H1 (cell line): ENCODE measurements at regions not wholly inside any gene's neighbourhood (a gene's known extent, or its start where the extent isn't known, plus 50 kb on each side); places are given as distances from the start of the nearest gene placed in this dataset.

Experiments
- CTCF ChIA-PET: fragments of 300-600 bp; sonication (Branson Sonifier 250); formaldehyde crosslinking; loops from one replicate; lab custom pipeline; 2021; ENCODE audit not compliant: partially characterized antibody; lab: Charles Lee
- POLR2A ChIA-PET: fragments of 300-600 bp; sonication (Branson Sonifier 250); formaldehyde crosslinking; loops from one replicate; lab custom pipeline; 2021; ENCODE audit warnings: inconsistent platforms; ENCODE audit not compliant: partially characterized antibody; lab: Charles Lee
- DNase-seq, 2 experiments: peaks; one replicate each; pipeline versions ENCODE4 v3.0.0 to v3.0.0-alpha.2; 2010 to 2022; ENCODE audit warnings: low spot score in 2 of 2, low read depth in 1 of 2, mixed read lengths in 1 of 2
- FAIRE-seq: peaks from 2 replicates; lab custom pipeline; 2011; peaks lifted over from hg19 to GRCh38; lab: Jason Lieb, UNC
- H2AFZ ChIP-seq: 2 replicates; pipeline ENCODE4 v1.8.1; 2012; ENCODE audit warnings: low read length, inconsistent platforms
- H2AK5ac ChIP-seq: 2 replicates; pipeline ENCODE4 v1.6.1; 2013; ENCODE audit warnings: low read depth, low read length
- H2BK120ac ChIP-seq: replicated peaks from 2 replicates; pipeline ENCODE3; 2013; ENCODE audit warnings: low read depth, low read length, inconsistent platforms
- H2BK12ac ChIP-seq: 2 replicates; pipeline ENCODE4 v1.6.1; 2013; ENCODE audit warnings: low read depth, low read length
- H2BK15ac ChIP-seq: 2 replicates; pipeline ENCODE4 v1.6.1; 2013; ENCODE audit warnings: low read length
- H2BK20ac ChIP-seq: 2 replicates; pipeline ENCODE4 v1.6.1; 2013; ENCODE audit warnings: low read length
- H2BK5ac ChIP-seq: 2 replicates; pipeline ENCODE4 v1.6.1; 2013; ENCODE audit warnings: low read depth, low read length
- H3K14ac ChIP-seq: 2 replicates; pipeline ENCODE4 v1.6.1; 2013; ENCODE audit warnings: inconsistent platforms; ENCODE audit not compliant: insufficient read length
- H3K18ac ChIP-seq: 2 replicates; pipeline ENCODE4 v1.6.1; 2013; ENCODE audit warnings: low read length; ENCODE audit errors: extremely low read depth
- H3K23ac ChIP-seq: 2 replicates; pipeline ENCODE4 v1.6.1; 2013; ENCODE audit warnings: inconsistent platforms; ENCODE audit not compliant: insufficient read length
- H3K23me2 ChIP-seq: 2 replicates; pipeline ENCODE4 v1.6.1; 2013; ENCODE audit warnings: low read depth, low read length
- H3K27ac ChIP-seq: 2 replicates; pipeline ENCODE4 v1.6.1; 2011; ENCODE audit warnings: low read depth, low read length, inconsistent platforms
- H3K27me3 ChIP-seq, 4 experiments: replicated peaks in 1 of 4; 1 replicate in 1 of 4; 2 replicates in 3 of 4; pipeline versions ENCODE4 v1.6.1 to v1.8.1; 2011 to 2013; ENCODE audit warnings: low read length in 3 of 4, mild to moderate bottlenecking in 3 of 4, inconsistent platforms in 2 of 4, mixed read lengths in 2 of 4, moderate library complexity in 1 of 4; ENCODE audit not compliant: control insufficient read depth in 3 of 4, insufficient read depth in 3 of 4; ENCODE audit errors: extremely low read depth in 1 of 4
- H3K36me3 ChIP-seq, 4 experiments: 2 replicates each; pipeline versions ENCODE4 v1.6.1 to v1.8.1; 2011 to 2013; ENCODE audit warnings: mild to moderate bottlenecking in 4 of 4, low read length in 3 of 4, moderate library complexity in 2 of 4, control low read depth in 1 of 4, inconsistent platforms in 1 of 4; ENCODE audit not compliant: insufficient read depth in 4 of 4, control insufficient read depth in 2 of 4
- H3K4ac ChIP-seq: replicated peaks from 2 replicates; pipeline ENCODE3; 2013; ENCODE audit warnings: low read length, low read depth, mixed read lengths, inconsistent platforms; ENCODE audit not compliant: insufficient read length
- H3K4me1 ChIP-seq, 4 experiments: replicated peaks in 1 of 4; 1 replicate in 1 of 4; 2 replicates in 3 of 4; pipeline versions ENCODE4 v1.6.1 to v1.8.1; 2011 to 2013; ENCODE audit warnings: low read length in 3 of 4, inconsistent platforms in 2 of 4, mixed read lengths in 1 of 4; ENCODE audit not compliant: insufficient read depth in 4 of 4, control insufficient read depth in 3 of 4
- H3K4me2 ChIP-seq, 2 experiments: 2 replicates each; pipeline versions ENCODE4 v1.6.1 to v1.8.1; 2011 to 2013; ENCODE audit warnings: low read depth in 2 of 2, low read length in 2 of 2, control low read depth in 1 of 2, inconsistent platforms in 1 of 2, mild to moderate bottlenecking in 1 of 2; ENCODE audit not compliant: insufficient read depth in 1 of 2
- H3K4me3 ChIP-seq, 4 experiments: fragments of 200-600, 300-600 bp in 1 of 4; sonication (generic), shearing (Covaris generic), sonication (Bioruptor Twin) in 1 of 4; 2 replicates each; pipeline versions ENCODE4 v1.5.1 to v1.8.1; 2011 to 2016; ENCODE audit warnings: low read length in 4 of 4, low read depth in 3 of 4, control low read depth in 2 of 4, inconsistent platforms in 2 of 4, mild to moderate bottlenecking in 2 of 4, mixed read lengths in 1 of 4, moderate library complexity in 1 of 4; ENCODE audit not compliant: insufficient read depth in 2 of 4; ENCODE audit errors: extremely low read depth in 1 of 4
- H3K56ac ChIP-seq: replicated peaks from 2 replicates; pipeline ENCODE3; 2013; ENCODE audit warnings: low read depth, mild to moderate bottlenecking, mixed read lengths, low read length, inconsistent platforms; ENCODE audit not compliant: insufficient read length
- H3K79me1 ChIP-seq: 2 replicates; pipeline ENCODE4 v1.6.1; 2013; ENCODE audit warnings: low read depth, low read length, control low read depth
- H3K79me2 ChIP-seq, 2 experiments: 2 replicates each; pipeline versions ENCODE4 v1.6.1 to v1.8.1; 2012 to 2013; ENCODE audit warnings: low read length in 2 of 2, mild to moderate bottlenecking in 2 of 2, inconsistent platforms in 1 of 2; ENCODE audit not compliant: insufficient read depth in 2 of 2, control insufficient read depth in 1 of 2
- H3K9ac ChIP-seq, 4 experiments: replicated peaks in 1 of 4; 1 replicate in 1 of 4; 2 replicates in 3 of 4; pipeline versions ENCODE4 v1.6.1 to v1.8.1; 2011 to 2013; ENCODE audit warnings: low read depth in 3 of 4, low read length in 3 of 4, control low read depth in 2 of 4, mild to moderate bottlenecking in 2 of 4, moderate library complexity in 2 of 4, inconsistent platforms in 1 of 4; ENCODE audit errors: extremely low read depth in 1 of 4
- H3K9me3 ChIP-seq, 2 experiments: 2 replicates each; pipeline versions ENCODE4 v1.6.1 to v1.8.1; 2012 to 2013; ENCODE audit warnings: mild to moderate bottlenecking in 2 of 2, moderate library complexity in 2 of 2, control low read depth in 1 of 2, inconsistent platforms in 1 of 2, low read depth in 1 of 2, low read length in 1 of 2, mixed read lengths in 1 of 2; ENCODE audit not compliant: insufficient read depth in 2 of 2
- H4K20me1 ChIP-seq, 2 experiments: replicated peaks in 1 of 2; 2 replicates each; pipeline versions ENCODE3 to v1.8.1; 2011 to 2013; ENCODE audit warnings: inconsistent platforms in 2 of 2, low read length in 2 of 2, mild to moderate bottlenecking in 1 of 2; ENCODE audit not compliant: insufficient read depth in 2 of 2, control insufficient read depth in 1 of 2
- H4K5ac ChIP-seq: 2 replicates; pipeline ENCODE4 v1.6.1; 2013; ENCODE audit warnings: low read length, low read depth, mixed read lengths, inconsistent platforms; ENCODE audit not compliant: insufficient read length
- H4K8ac ChIP-seq: 2 replicates; pipeline ENCODE4 v1.8.0; 2013; ENCODE audit warnings: mild to moderate bottlenecking, moderate library complexity, low read length, inconsistent platforms; ENCODE audit not compliant: insufficient read depth; ENCODE audit errors: extremely low read depth
- H4K91ac ChIP-seq: replicated peaks from 2 replicates; pipeline ENCODE3; 2013; ENCODE audit warnings: low read length, mixed read lengths, inconsistent platforms; ENCODE audit not compliant: insufficient read length
- HDAC2 ChIP-seq, 2 experiments: fragments of 300-600 bp in 1 of 2; sonication (generic) in 1 of 2; IDR thresholded peaks; 2 replicates each; pipeline ENCODE4 v1.6.1; 2011 to 2012; ENCODE audit warnings: low read depth in 2 of 2, low read length in 2 of 2, mild to moderate bottlenecking in 2 of 2, moderate library complexity in 2 of 2, borderline replicate concordance in 1 of 2, inconsistent platforms in 1 of 2
- RFX5 ChIP-seq: IDR thresholded peaks from 2 replicates; pipeline ENCODE4 v1.6.1; 2011; ENCODE audit warnings: low read depth, low read length, improper control_type of control experiment, borderline replicate concordance
- WGBS, 2 experiments: shearing (Covaris generic) in 1 of 2; methylation state at CpG; one replicate each; pipeline versions ENCODE4 v1.1.6 to v1.1.7; 2013 to 2015; ENCODE audit warnings: low lambda C conversion rate in 2 of 2, mixed read lengths in 2 of 2, inconsistent platforms in 1 of 2, low coverage in 1 of 2, missing lambda C conversion rate in 1 of 2; ENCODE audit not compliant: insufficient replicate concordance in 2 of 2, insufficient coverage in 1 of 2, insufficient read length in 1 of 2; ENCODE audit errors: extremely low coverage in 1 of 2, missing lambda C conversion rate in 1 of 2; 5-methylcytosine and 5-hydroxymethylcytosine counted together

DNA sequence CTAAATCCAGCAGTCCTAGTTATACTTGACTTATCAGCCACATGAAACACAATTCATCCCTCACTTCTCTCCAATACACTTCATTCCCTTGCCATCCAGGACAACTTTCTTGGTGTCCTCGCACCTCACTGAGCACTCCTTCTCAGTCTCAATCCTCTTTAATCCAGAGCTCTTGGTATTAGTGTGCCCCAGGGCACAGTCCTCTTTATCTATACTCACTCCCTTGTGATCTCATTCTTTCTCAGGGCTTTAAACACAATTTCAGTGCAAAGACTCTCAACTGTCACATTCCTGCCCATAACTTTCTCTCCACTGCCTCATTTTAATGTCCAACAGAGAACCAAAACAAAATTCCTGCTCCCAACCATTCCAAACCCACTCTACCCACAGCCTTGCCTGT, 60.8 kb upstream of the SPOPL start:
- no peak overlapping the region for H2BK15ac ChIP-seq
- H3K9me3 ChIP-seq = no peaks in the 10 kb centered on the region
- H3K4ac ChIP-seq = no peak overlapping the region
- no peaks in the 10 kb centered on the region for H3K27me3 ChIP-seq
- no peak overlapping the region for H2AFZ ChIP-seq
- no peaks in the 10 kb centered on the region; a peak in 1 of 8 replicates for H3K36me3 ChIP-seq
- no peak overlapping the region for H3K27ac ChIP-seq
- no peak overlapping the region for H2BK20ac ChIP-seq
- H3K9ac ChIP-seq = no peak overlapping the region
- no peak overlapping the region for H2AK5ac ChIP-seq
- H2BK120ac ChIP-seq = no peak overlapping the region
- H3K18ac ChIP-seq = no peak overlapping the region
- no peak overlapping the region for H4K8ac ChIP-seq
- WGBS, 2 experiments = 90% methylated on average over 1 of the region's 1 CpG; no CpG with 5 or more reads in 1 of the 2 experiments
- H3K4me3 ChIP-seq = no peak overlapping the region
- TF ChIP-seq HDAC2 (IDR thresholded peaks at IDR 0.05; ENCODE audit: borderline replicate concordance in 1 of 2, low read depth in 2 of 2, low read length in 2 of 2) = no peak
- no peak for TF ChIP-seq RFX5
- ChIA-PET POLR2A (no interaction called here), CTCF (no interaction called here)
- no peaks in the 10 kb centered on the region for H3K79me1 ChIP-seq
- DNase-seq (no peak), FAIRE-seq (no peak)
- H3K23me2 ChIP-seq = no peaks in the 10 kb centered on the region; the same call in 1 of the 2 replicates
- no peak overlapping the region for H3K4me2 ChIP-seq
- H2BK5ac ChIP-seq = no peak overlapping the region
- H4K20me1 ChIP-seq = no peaks in the 10 kb centered on the region
- H3K56ac ChIP-seq = no peak overlapping the region
- no peak overlapping the region for H3K14ac ChIP-seq
- no peaks in the 10 kb centered on the region for H3K4me1 ChIP-seq
- H3K79me2 ChIP-seq = no peaks in the 10 kb centered on the region
- H4K5ac ChIP-seq = no peak overlapping the region
- H2BK12ac ChIP-seq = no peak overlapping the region
- no peak overlapping the region for H4K91ac ChIP-seq
- H3K23ac ChIP-seq = no peak overlapping the region
